SK-N-SH (cell line): ENCODE measurements at regions not wholly inside any gene's neighbourhood (a gene's known extent, or its start where the extent isn't known, plus 50 kb on each side); places are given as distances from the start of the nearest gene placed in this dataset.

Experiments used
- CTCF ChIP-seq: fragments of 200-600 bp; sonication (generic); IDR thresholded peaks from 2 replicates; pipeline ENCODE4 v1.6.1; 2017; ENCODE audit warnings: antibody characterized with exemption, mild to moderate bottlenecking, moderate library complexity
- EP300 ChIP-seq, 2 experiments: IDR thresholded peaks; 2 replicates each; pipeline versions ENCODE4 v1.4.0 to v1.6.1; 2012; ENCODE audit warnings: borderline replicate concordance in 1 of 2, low read depth in 1 of 2, low read length in 1 of 2
- EZH2phosphoT487 ChIP-seq: fragments of 200-600 bp; sonication (generic); IDR thresholded peaks from 2 replicates; pipeline ENCODE4 v1.6.1; 2017; ENCODE audit warnings: low read depth, mixed run types, mild to moderate bottlenecking, antibody characterized with exemption, moderate library complexity, borderline replicate concordance
- FOXJ3 ChIP-seq: sonication (generic); formaldehyde crosslinking; IDR thresholded peaks from 2 replicates; pipeline ENCODE4 v1.5.1; 2020; ENCODE audit warnings: mild to moderate bottlenecking, missing genetic modification reagents
- FOXM1 ChIP-seq: IDR thresholded peaks from 2 replicates; pipeline ENCODE4 v1.4.0; 2012; ENCODE audit warnings: low read depth, mild to moderate bottlenecking
- GABPA ChIP-seq: IDR thresholded peaks from 2 replicates; pipeline ENCODE4 v1.4.0; 2012; ENCODE audit warnings: low read depth, mild to moderate bottlenecking
- MXI1 ChIP-seq: IDR thresholded peaks from 2 replicates; pipeline ENCODE4 v1.6.1; 2012; ENCODE audit warnings: mild to moderate bottlenecking, low read depth, low read length, improper control_type of control experiment
- NRF1 ChIP-seq: IDR thresholded peaks from 2 replicates; pipeline ENCODE4 v1.6.1; 2012; ENCODE audit warnings: low read depth, mild to moderate bottlenecking, low read length
- REST ChIP-seq: IDR thresholded peaks from 2 replicates; pipeline ENCODE4 v1.6.1; 2012; ENCODE audit warnings: mild to moderate bottlenecking, low read depth, low read length, moderate library complexity
- RFX5 ChIP-seq: IDR thresholded peaks from 2 replicates; pipeline ENCODE4 v1.6.1; 2012; ENCODE audit warnings: mild to moderate bottlenecking, improper control_type of control experiment, low read length
- RXRA ChIP-seq: IDR thresholded peaks from 2 replicates; pipeline ENCODE4 v1.4.0; 2012; ENCODE audit warnings: low read depth, mild to moderate bottlenecking, borderline replicate concordance
- SIN3A ChIP-seq: IDR thresholded peaks from 2 replicates; pipeline ENCODE4 v1.6.1; 2012; ENCODE audit warnings: low read depth, mild to moderate bottlenecking, low read length, moderate library complexity, borderline replicate concordance
- TAF1 ChIP-seq: IDR thresholded peaks from 2 replicates; pipeline ENCODE4 v1.6.1; 2012; ENCODE audit warnings: low read depth, mild to moderate bottlenecking, low read length, moderate library complexity, borderline replicate concordance
- USF2 ChIP-seq: fragments of 150-350 bp; IDR thresholded peaks from 2 replicates; pipeline ENCODE4 v1.6.1; 2017; ENCODE audit warnings: antibody characterized with exemption, low read length, low read depth, borderline replicate concordance

- TF ChIP-seq EZH2phosphoT487 (no peak), RXRA (no peak), FOXJ3 (CRISPR knock-in tag) (no peak), USF2 (no peak), TAF1 (no peak), FOXM1 (no peak), EP300 (IDR thresholded peaks at IDR 0.05; ENCODE audit: borderline replicate concordance in 1 of 2, low read depth in 1 of 2, low read length in 1 of 2) (no peak), REST (no peak), NRF1 (no peak), RFX5 (no peak), CTCF (no peak), MXI1 (no peak), GABPA (no peak), SIN3A (no peak)
These were observed 87.0 kb downstream of the NKX6-1 start for GRCh38 chr4:84412062-84412461.
